ENCODE measurements at regions not wholly inside any gene's neighbourhood (a gene's known extent, or its start where the extent isn't known, plus 50 kb on each side); places are given as distances from the start of the nearest gene placed in this dataset.
A peak's percentile ranks its signal among the peaks of the same experiment; 100 is the strongest.

DNA sequence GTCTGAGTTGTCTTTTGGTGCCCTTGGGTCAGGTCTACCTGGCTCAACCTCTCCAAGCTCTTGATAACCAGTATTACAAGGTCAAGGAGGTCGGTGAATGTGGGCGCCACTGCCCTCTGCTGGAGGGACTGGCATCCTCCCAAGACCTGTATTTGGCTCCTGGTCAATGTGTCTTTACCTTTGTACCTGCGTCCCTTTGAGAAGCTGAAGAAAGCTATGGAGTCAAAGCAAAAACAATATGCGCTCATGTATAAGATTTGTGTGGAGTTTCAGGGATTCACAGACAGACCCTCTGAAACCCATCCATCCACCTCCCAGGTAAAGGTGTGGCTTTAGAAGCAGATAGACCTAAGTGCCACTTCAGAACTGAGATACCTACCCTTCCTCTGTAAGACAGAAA lies 61.8 kb upstream of the NBL1 start (continued):
- TF ChIP-seq ZNF709 (CRISPR knock-in tag; IDR thresholded peaks at IDR 0.05) (no peak), ZFY (CRISPR knock-in tag; IDR thresholded peaks at IDR 0.05) (no peak), STAG1 (CRISPR knock-in tag; IDR thresholded peaks at IDR 0.05) (peak; percentile 66)

DNA sequence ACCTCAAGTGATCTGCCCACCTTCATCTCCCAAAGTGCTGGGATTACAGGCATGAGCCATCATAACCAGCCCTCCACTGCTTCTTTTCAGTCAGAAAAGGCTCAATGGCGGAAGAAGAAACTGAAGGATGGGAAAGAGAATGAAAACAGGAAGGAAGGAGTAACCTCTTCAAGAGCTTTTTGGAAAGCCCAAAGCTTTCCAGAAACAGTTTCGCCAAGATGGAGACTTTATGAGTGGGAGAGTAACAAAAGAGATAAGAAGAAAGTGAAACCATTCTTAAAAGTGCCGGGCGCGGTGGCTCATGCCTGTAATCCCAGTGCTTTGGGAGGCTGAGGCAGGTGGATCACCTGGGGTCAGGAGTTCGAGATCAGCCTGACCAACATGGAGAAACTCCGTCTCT lies 62.7 kb upstream of the NBL1 start:
- POLR2A ChIA-PET = no interaction called here

More for the DNA sequence above, 62.7 kb upstream of the NBL1 start:
- no peaks in the 10 kb centered on the region for H4K20me1 ChIP-seq (ENCODE audit: insufficient read depth, low read length)
- TF ChIP-seq DNMT3B (CRISPR knock-in tag; conservative IDR thresholded peaks at IDR 0.05) (no peak), ZBTB20 (CRISPR knock-in tag; IDR thresholded peaks at IDR 0.05; ENCODE audit: borderline replicate concordance, low read depth) (no peak), ZNF839 (CRISPR knock-in tag; IDR thresholded peaks at IDR 0.05; ENCODE audit: borderline replicate concordance) (no peak), GZF1 (CRISPR knock-in tag; IDR thresholded peaks at IDR 0.05) (no peak), NR2F2 (IDR thresholded peaks at IDR 0.05; ENCODE audit: borderline replicate concordance, low read depth) (no peak), ZFP36 (IDR thresholded peaks at IDR 0.05; ENCODE audit: borderline replicate concordance, low read depth, low read length, partially characterized antibody) (no peak), FOSL1 (CRISPR knock-in tag; IDR thresholded peaks at IDR 0.05; ENCODE audit: borderline replicate concordance) (no peak), IKZF1 (IDR thresholded peaks at IDR 0.05) (no peak), ATRX (CRISPR knock-in tag; IDR thresholded peaks at IDR 0.05; ENCODE audit: borderline replicate concordance) (no peak), TMF1 (CRISPR knock-in tag; IDR thresholded peaks at IDR 0.05; ENCODE audit: low read depth) (no peak), SMARCE1 (IDR thresholded peaks at IDR 0.05; ENCODE audit: borderline replicate concordance) (no peak), ERF (CRISPR knock-in tag; IDR thresholded peaks at IDR 0.05) (no peak), ONECUT2 (CRISPR knock-in tag; IDR thresholded peaks at IDR 0.05) (no peak), ZNF501 (CRISPR knock-in tag; IDR thresholded peaks at IDR 0.05) (no peak)
- TF ChIP-seq, protein P1, sequence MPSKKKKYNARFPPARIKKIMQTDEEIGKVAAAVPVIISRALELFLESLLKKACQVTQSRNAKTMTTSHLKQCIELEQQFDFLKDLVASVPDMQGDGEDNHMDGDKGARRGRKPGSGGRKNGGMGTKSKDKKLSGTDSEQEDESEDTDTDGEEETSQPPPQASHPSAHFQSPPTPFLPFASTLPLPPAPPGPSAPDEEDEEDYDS (CRISPR knock-in tag; IDR thresholded peaks at IDR 0.05) = no peak
- TF ChIP-seq, protein P2, sequence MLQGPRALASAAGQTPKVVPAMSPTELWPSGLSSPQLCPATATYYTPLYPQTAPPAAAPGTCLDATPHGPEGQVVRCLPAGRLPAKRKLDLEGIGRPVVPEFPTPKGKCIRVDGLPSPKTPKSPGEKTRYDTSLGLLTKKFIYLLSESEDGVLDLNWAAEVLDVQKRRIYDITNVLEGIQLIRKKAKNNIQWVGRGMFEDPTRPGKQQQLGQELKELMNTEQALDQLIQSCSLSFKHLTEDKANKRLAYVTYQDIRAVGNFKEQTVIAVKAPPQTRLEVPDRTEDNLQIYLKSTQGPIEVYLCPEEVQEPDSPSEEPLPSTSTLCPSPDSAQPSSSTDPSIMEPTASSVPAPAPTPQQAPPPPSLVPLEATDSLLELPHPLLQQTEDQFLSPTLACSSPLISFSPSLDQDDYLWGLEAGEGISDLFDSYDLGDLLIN (CRISPR knock-in tag; IDR thresholded peaks at IDR 0.05; ENCODE audit: borderline replicate concordance) = no peak
- TF ChIP-seq, protein P3, sequence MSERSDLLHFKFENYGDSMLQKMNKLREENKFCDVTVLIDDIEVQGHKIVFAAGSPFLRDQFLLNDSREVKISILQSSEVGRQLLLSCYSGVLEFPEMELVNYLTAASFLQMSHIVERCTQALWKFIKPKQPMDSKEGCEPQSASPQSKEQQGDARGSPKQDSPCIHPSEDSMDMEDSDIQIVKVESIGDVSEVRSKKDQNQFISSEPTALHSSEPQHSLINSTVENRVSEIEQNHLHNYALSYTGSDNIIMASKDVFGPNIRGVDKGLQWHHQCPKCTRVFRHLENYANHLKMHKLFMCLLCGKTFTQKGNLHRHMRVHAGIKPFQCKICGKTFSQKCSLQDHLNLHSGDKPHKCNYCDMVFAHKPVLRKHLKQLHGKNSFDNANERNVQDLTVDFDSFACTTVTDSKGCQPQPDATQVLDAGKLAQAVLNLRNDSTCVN (CRISPR knock-in tag; IDR thresholded peaks at IDR 0.05; ENCODE audit: borderline replicate concordance) = no peak
- TF ChIP-seq, protein P4, sequence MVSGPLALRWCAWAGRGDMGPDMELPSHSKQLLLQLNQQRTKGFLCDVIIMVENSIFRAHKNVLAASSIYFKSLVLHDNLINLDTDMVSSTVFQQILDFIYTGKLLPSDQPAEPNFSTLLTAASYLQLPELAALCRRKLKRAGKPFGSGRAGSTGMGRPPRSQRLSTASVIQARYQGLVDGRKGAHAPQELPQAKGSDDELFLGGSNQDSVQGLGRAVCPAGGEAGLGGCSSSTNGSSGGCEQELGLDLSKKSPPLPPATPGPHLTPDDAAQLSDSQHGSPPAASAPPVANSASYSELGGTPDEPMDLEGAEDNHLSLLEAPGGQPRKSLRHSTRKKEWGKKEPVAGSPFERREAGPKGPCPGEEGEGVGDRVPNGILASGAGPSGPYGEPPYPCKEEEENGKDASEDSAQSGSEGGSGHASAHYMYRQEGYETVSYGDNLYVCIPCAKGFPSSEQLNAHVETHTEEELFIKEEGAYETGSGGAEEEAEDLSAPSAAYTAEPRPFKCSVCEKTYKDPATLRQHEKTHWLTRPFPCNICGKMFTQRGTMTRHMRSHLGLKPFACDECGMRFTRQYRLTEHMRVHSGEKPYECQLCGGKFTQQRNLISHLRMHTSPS (CRISPR knock-in tag; IDR thresholded peaks at IDR 0.05; ENCODE audit: low read depth) = no peak
- BruUV-seq (replicated peaks) = no TSS peak
- H3K79me2 ChIP-seq (ENCODE audit: insufficient read depth, low read length) = no peaks in the 10 kb centered on the region
- no peak overlapping the region for H3K9ac ChIP-seq (ENCODE audit: insufficient read depth, low read depth, low read length)
- in situ Hi-C loops (cut with HindIII; ENCODE audit: extremely low pct_ligation_motif_present, low pct_unique_long_range_greater_than_20kb) (no loop called here), intact Hi-C loops (cut with micrococcal nuclease; ENCODE audit: unreplicated experiment) (no loop called here)
- ATAC-seq (no peak), FAIRE-seq (no peak), DNase-seq (ENCODE audit: low spot score) (no peak)
- no peaks in the 10 kb centered on the region for H3K36me3 ChIP-seq (replicated peaks in 1 of 2; ENCODE audit: control insufficient read depth in 1 of 2, insufficient read depth in 2 of 2, low read length in 2 of 2)
- no peak overlapping the region for H2AFZ ChIP-seq (ENCODE audit: low read length)
- H3K4me3 ChIP-seq (replicated peaks in 1 of 3; ENCODE audit: insufficient read depth in 1 of 3, low read depth in 2 of 3, low read length in 3 of 3) = no peak overlapping the region
- no peak overlapping the region for H3K27ac ChIP-seq (ENCODE audit: extremely low read length, insufficient read depth, low read length)
- H3K9me3 ChIP-seq (ENCODE audit: low read length) = no peaks in the 10 kb centered on the region
- no peaks in the 10 kb centered on the region; a peak in 1 of 5 replicates for H3K27me3 ChIP-seq (ENCODE audit: control insufficient read depth in 1 of 2, insufficient read depth in 2 of 2, low read length in 2 of 2)
- CTCF ChIA-PET (ENCODE audit: low intra/inter-chr PET ratio, low total read pairs) = no interaction called here
- H3K4me1 ChIP-seq (ENCODE audit: insufficient read depth, low read length) = peaks cover 12% of the 10 kb centered on the region
- no peak overlapping the region for H3K4me2 ChIP-seq (ENCODE audit: low read depth, low read length)
- 74% methylated on average over 7 of the region's 7 CpGs for WGBS (ENCODE audit: low lambda C conversion rate)
